HG03575 (cell line): ENCODE measurements at regions not wholly inside any gene's neighbourhood (a gene's known extent, or its start where the extent isn't known, plus 50 kb on each side); places are given as distances from the start of the nearest gene placed in this dataset.
"Not testable (repeated sequence)": the region's sequence is repeated elsewhere in the genome, so short reads cannot be mapped to it uniquely, and the experiment has no call there.

ENCODE experiments used
- ATAC-seq: cut with Tn5 transposase; IDR thresholded peaks from one replicate; pipeline ENCODE4 v1.9.1; 2021; ENCODE audit not compliant: unreplicated experiment, insufficient number of reproducible peaks, low FRiP score; ENCODE audit errors: extremely low read depth

GRCh38 chr3:140802898-140803297, 125.0 kb downstream of the TRIM42 start:
- ATAC-seq: not testable (repeated sequence)

GRCh38 chr3:140809316-140809715, 131.5 kb downstream of the TRIM42 start:
- no peak for ATAC-seq

GRCh38 chr3:140816372-140817195, 125.1 kb upstream of the SLC25A36 start:
- ATAC-seq: peak; percentile 92

- ATAC-seq: no peak
These were observed 120.1 kb upstream of the SLC25A36 start for GRCh38 chr3:140821493-140821892.

- ATAC-seq: no peak
These were observed 119.1 kb upstream of the SLC25A36 start for GRCh38 chr3:140822401-140823047.

GRCh38 chr3:140823106-140823505, 118.5 kb upstream of the SLC25A36 start:
- no peak for ATAC-seq

GRCh38 chr3:140827894-140828293, 113.7 kb upstream of the SLC25A36 start:
- ATAC-seq: no peak

- ATAC-seq: no peak
These were observed 113.1 kb upstream of the SLC25A36 start for GRCh38 chr3:140828585-140828984.

- ATAC-seq: no peak
These were observed 111.8 kb upstream of the SLC25A36 start for GRCh38 chr3:140829796-140830195.

- ATAC-seq: no peak
These were observed 111.2 kb upstream of the SLC25A36 start for GRCh38 chr3:140830391-140830790.

- no peak for ATAC-seq
These were observed 108.8 kb upstream of the SLC25A36 start for GRCh38 chr3:140832883-140833282.

- ATAC-seq: no peak
These were observed 107.2 kb upstream of the SLC25A36 start for GRCh38 chr3:140834266-140835037.

GRCh38 chr3:140842984-140843649, 98.5 kb upstream of the SLC25A36 start:
- ATAC-seq: peak; percentile 90

- no peak for ATAC-seq
These were observed 98.0 kb upstream of the SLC25A36 start for GRCh38 chr3:140843656-140844055.

- no peak for ATAC-seq
These were observed 97.6 kb upstream of the SLC25A36 start for GRCh38 chr3:140844072-140844471.

GRCh38 chr3:140845882-140846281, 95.8 kb upstream of the SLC25A36 start:
- ATAC-seq: no peak

- ATAC-seq: no peak
These were observed 93.0 kb upstream of the SLC25A36 start for GRCh38 chr3:140848666-140849065.

- ATAC-seq: no peak
These were observed 91.3 kb upstream of the SLC25A36 start for GRCh38 chr3:140850210-140850955.

- no peak for ATAC-seq
These were observed 86.7 kb upstream of the SLC25A36 start for GRCh38 chr3:140854961-140855360.
